ENCODE measurements at regions not wholly inside any gene's neighbourhood (a gene's known extent, or its start where the extent isn't known, plus 50 kb on each side); places are given as distances from the start of the nearest gene placed in this dataset.
"Not testable (repeated sequence)": the region's sequence is repeated elsewhere in the genome, so short reads cannot be mapped to it uniquely, and the experiment has no call there.

DNA sequence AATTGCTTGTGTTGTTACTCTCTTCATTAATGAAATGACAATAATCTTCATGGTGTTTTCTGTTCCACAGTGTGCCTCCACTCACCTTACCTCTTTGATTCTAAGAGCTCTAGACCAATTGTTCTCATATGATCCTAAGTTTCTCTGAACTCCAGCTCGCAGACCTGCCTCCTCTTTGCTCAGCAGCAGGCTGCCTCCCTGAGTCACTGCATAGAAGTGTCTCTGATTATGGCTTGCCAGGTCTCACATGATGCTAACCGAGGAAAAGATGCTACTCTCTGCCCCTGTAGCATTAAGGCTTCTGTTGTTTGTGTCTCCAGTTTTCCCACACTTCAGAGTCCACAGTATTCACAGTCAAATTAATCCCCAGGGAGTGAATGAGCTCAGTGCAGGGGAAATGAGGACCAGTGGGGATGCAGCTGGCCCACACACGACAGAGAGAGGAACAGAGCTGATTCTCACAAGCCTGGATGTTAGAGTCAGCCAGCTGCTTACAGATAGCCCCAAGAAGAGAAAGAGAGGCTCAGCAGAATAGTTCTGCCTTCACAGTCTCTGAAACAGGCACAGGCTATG is 145.9 kb upstream of the EGR2 start:
- H3K27me3 Mint-ChIP-seq (ENCODE audit: low read depth): peaks cover 27% of the 10 kb centered on the region
- peaks cover 3% of the 10 kb centered on the region for H3K9me3 Mint-ChIP-seq
- DNase-seq: no peak
- H3K36me3 Mint-ChIP-seq (ENCODE audit: low read depth): no peaks in the 10 kb centered on the region
- H3K4me3 Mint-ChIP-seq: no peak overlapping the region
- CTCF ChIA-PET: interaction anchor here (0.8 kb wide), 1 partner anchor 525 kb away, joined by 3 read pairs; no protein-coding TSS in a partner anchor
- no peaks in the 10 kb centered on the region for H3K4me1 Mint-ChIP-seq (ENCODE audit: low read depth)
- intact Hi-C loops (cut with micrococcal nuclease): no loop called here
- H3K27ac Mint-ChIP-seq: no peak overlapping the region

- CTCF ChIA-PET: interaction anchor here (1.1 to 1.6 kb wide), 2 partner anchors 10 to 198 kb away, joined by 3 to 4 read pairs; no protein-coding TSS in a partner anchor
- Mint-ChIP-seq H3K36me3 (ENCODE audit: low read depth) (no peaks in the 10 kb centered on the region), H3K4me3 (no peak overlapping the region), H3K9me3 (peaks cover 3% of the 10 kb centered on the region), H3K27me3 (ENCODE audit: low read depth) (peaks cover 30% of the 10 kb centered on the region), H3K4me1 (ENCODE audit: low read depth) (no peaks in the 10 kb centered on the region), H3K27ac (no peak overlapping the region)
- intact Hi-C loops (cut with micrococcal nuclease): no loop called here
- DNase-seq: no peak
Measured at GRCh38 chr10:62960416-62960815, 144.2 kb upstream of the EGR2 start.

DNA sequence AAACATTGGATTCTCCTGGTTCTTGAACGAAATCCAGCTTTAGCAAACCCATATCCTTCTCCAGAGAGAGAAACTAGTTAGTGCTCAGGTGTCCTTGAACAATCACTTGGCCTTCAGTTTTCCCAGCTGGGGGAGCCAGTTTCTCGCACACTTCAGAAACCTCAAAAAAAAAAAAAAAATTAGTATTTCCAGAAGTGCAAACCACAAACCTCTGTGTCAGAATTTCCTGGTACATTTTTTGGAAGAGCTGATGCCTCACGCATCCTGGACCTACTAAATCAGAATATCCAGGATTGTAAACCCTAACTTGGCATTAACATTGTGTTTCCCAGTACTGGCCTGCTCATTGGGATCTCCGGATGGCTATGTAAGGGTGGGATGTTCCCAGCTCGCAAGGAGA is 143.4 kb upstream of the EGR2 start:
- CTCF ChIA-PET: interaction anchor here (0.6 to 1.6 kb wide), 5 partner anchors 9 to 498 kb away, joined by 3 to 4 read pairs (median 4); no protein-coding TSS in a partner anchor
- Mint-ChIP-seq H3K4me1 (ENCODE audit: low read depth) (no peaks in the 10 kb centered on the region), H3K27ac (no peak overlapping the region), H3K4me3 (no peak overlapping the region), H3K36me3 (ENCODE audit: low read depth) (no peaks in the 10 kb centered on the region), H3K27me3 (ENCODE audit: low read depth) (peaks cover 30% of the 10 kb centered on the region), H3K9me3 (peaks cover 3% of the 10 kb centered on the region)
- intact Hi-C loops (cut with micrococcal nuclease): no loop called here
- no peak for DNase-seq

GRCh38 chr10:62958980-62959379 is 142.8 kb upstream of the EGR2 start:
- Mint-ChIP-seq H3K27me3 (ENCODE audit: low read depth) (peaks cover 27% of the 10 kb centered on the region), H3K36me3 (ENCODE audit: low read depth) (no peaks in the 10 kb centered on the region), H3K9me3 (peaks cover 1% of the 10 kb centered on the region), H3K27ac (no peak overlapping the region), H3K4me1 (ENCODE audit: low read depth) (no peaks in the 10 kb centered on the region), H3K4me3 (no peak overlapping the region)
- no peak for DNase-seq
- CTCF ChIA-PET: interaction anchor here (0.7 to 1.6 kb wide), 2 partner anchors 200 to 498 kb away, joined by 4 read pairs; no protein-coding TSS in a partner anchor
- intact Hi-C loops (cut with micrococcal nuclease): no loop called here

DNA sequence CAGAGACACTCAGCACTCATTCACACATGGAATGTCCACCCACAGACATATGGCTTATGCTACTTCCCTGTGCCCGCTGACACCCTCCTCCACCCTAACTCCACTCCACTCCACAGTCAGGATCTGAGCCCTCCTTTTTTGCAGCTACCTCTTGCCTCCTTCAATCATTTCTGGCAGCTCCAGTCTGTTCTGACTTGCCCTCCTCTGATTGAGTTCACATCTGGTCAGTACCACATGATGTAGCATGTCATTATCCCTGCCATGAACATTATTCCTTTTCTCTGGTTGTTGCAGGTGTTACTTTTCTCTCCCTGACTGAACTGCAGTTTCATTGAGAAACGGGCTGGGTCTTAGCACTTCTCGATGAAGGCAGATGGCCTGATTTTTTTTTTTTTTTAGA is 130.1 kb upstream of the EGR2 start:
- CTCF ChIA-PET: no interaction called here
- Mint-ChIP-seq H3K9me3 (no peaks in the 10 kb centered on the region), H3K4me1 (ENCODE audit: low read depth) (no peaks in the 10 kb centered on the region), H3K27ac (no peak overlapping the region), H3K4me3 (no peak overlapping the region), H3K36me3 (ENCODE audit: low read depth) (no peaks in the 10 kb centered on the region), H3K27me3 (ENCODE audit: low read depth) (peaks cover 3% of the 10 kb centered on the region)
- DNase-seq: no peak
- intact Hi-C loops (cut with micrococcal nuclease): no loop called here

DNA sequence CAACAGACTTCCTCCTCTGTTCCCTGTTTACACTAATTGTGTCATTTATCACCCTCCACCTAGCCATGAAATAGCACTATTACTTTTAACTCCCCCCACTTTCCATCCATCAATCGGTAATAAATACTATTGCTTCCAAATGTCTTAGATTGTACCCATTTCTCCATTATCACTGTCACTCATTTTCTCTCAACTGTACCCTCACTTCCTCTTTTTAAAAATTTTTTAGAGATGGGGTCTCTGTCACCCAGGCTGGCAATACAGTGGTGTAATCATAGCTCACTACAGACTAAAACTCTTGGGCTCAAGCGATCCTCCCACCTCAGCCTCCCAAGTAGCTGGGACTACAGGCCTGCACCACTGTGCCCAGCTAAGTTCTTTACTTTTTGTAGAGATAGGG is 123.5 kb upstream of the EGR2 start:
- H3K27me3 Mint-ChIP-seq (ENCODE audit: low read depth): peaks cover 14% of the 10 kb centered on the region
- DNase-seq: no peak
- H3K36me3 Mint-ChIP-seq (ENCODE audit: low read depth): no peaks in the 10 kb centered on the region
- intact Hi-C loops (cut with micrococcal nuclease): no loop called here
- H3K27ac Mint-ChIP-seq: no peak overlapping the region
- CTCF ChIA-PET: no interaction called here
- H3K4me3 Mint-ChIP-seq: no peak overlapping the region
- peaks cover under 1% of the 10 kb centered on the region for H3K4me1 Mint-ChIP-seq (ENCODE audit: low read depth)
- no peaks in the 10 kb centered on the region for H3K9me3 Mint-ChIP-seq

GRCh38 chr10:62938672-62939071 is 122.5 kb upstream of the EGR2 start:
- H3K27me3 Mint-ChIP-seq (ENCODE audit: low read depth): peaks cover 17% of the 10 kb centered on the region
- CTCF ChIA-PET: interaction anchor here (1.1 kb wide), 1 partner anchor 62 kb away, joined by 3 read pairs; no protein-coding TSS in a partner anchor
- no peak overlapping the region for H3K27ac Mint-ChIP-seq
- peaks cover 2% of the 10 kb centered on the region for H3K4me1 Mint-ChIP-seq (ENCODE audit: low read depth)
- no peak for DNase-seq
- H3K9me3 Mint-ChIP-seq: no peaks in the 10 kb centered on the region
- intact Hi-C loops (cut with micrococcal nuclease): no loop called here
- H3K4me3 Mint-ChIP-seq: no peak overlapping the region
- H3K36me3 Mint-ChIP-seq (ENCODE audit: low read depth): no peaks in the 10 kb centered on the region

GRCh38 chr10:62937674-62938073 is 121.5 kb upstream of the EGR2 start:
- Mint-ChIP-seq H3K4me1 (ENCODE audit: low read depth) (peaks cover 2% of the 10 kb centered on the region), H3K9me3 (no peaks in the 10 kb centered on the region), H3K27me3 (ENCODE audit: low read depth) (peaks cover 24% of the 10 kb centered on the region), H3K27ac (no peak overlapping the region), H3K36me3 (ENCODE audit: low read depth) (no peaks in the 10 kb centered on the region), H3K4me3 (no peak overlapping the region)
- CTCF ChIA-PET: no interaction called here
- DNase-seq: no peak
- intact Hi-C loops (cut with micrococcal nuclease): no loop called here

- Mint-ChIP-seq H3K27me3 (ENCODE audit: low read depth) (peaks cover 20% of the 10 kb centered on the region), H3K36me3 (ENCODE audit: low read depth) (no peaks in the 10 kb centered on the region), H3K4me1 (ENCODE audit: low read depth) (peaks cover 2% of the 10 kb centered on the region), H3K9me3 (no peaks in the 10 kb centered on the region), H3K27ac (no peak overlapping the region), H3K4me3 (no peak overlapping the region)
- no peak for DNase-seq
- intact Hi-C loops (cut with micrococcal nuclease): no loop called here
- CTCF ChIA-PET: no interaction called here
Measured at GRCh38 chr10:62935022-62935421, 118.9 kb upstream of the EGR2 start.

- Mint-ChIP-seq H3K4me1 (ENCODE audit: low read depth) (peaks cover 2% of the 10 kb centered on the region), H3K36me3 (ENCODE audit: low read depth) (no peaks in the 10 kb centered on the region), H3K4me3 (no peak overlapping the region), H3K27me3 (ENCODE audit: low read depth) (peaks cover 18% of the 10 kb centered on the region), H3K27ac (no peak overlapping the region), H3K9me3 (no peaks in the 10 kb centered on the region)
- intact Hi-C loops (cut with micrococcal nuclease): no loop called here
- CTCF ChIA-PET: interaction anchor here (0.6 kb wide), 1 partner anchor 711 kb away, joined by 7 read pairs; no protein-coding TSS in a partner anchor
- no peak for DNase-seq
Measured at GRCh38 chr10:62934258-62934657, 118.1 kb upstream of the EGR2 start.

DNA sequence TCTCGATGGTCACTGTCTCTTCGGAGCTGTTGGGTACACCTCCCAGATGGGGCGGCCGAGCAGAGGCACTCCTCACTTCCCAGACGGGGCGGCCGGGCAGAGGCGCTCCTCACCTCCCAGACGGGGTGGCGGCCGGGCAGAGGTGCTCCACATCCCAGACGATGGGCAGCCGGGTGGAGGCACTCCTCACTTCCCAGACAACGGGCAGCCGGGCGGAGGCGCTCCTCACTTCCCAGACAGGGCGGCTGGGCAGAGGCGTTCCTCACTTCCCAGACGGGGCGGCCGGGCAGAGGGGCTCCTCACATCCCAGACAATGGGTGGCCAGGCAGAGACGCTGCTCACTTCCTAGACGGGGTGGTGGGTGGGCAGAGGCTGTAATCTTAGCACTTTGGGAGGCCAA is 112.6 kb upstream of the EGR2 start:
- H3K9me3 Mint-ChIP-seq; CTCF ChIA-PET; DNase-seq; H3K4me1 Mint-ChIP-seq (ENCODE audit: low read depth); H3K27ac Mint-ChIP-seq; H3K36me3 Mint-ChIP-seq (ENCODE audit: low read depth); H3K4me3 Mint-ChIP-seq; intact Hi-C loops (cut with micrococcal nuclease); H3K27me3 Mint-ChIP-seq (ENCODE audit: low read depth): not testable (repeated sequence)

DNA sequence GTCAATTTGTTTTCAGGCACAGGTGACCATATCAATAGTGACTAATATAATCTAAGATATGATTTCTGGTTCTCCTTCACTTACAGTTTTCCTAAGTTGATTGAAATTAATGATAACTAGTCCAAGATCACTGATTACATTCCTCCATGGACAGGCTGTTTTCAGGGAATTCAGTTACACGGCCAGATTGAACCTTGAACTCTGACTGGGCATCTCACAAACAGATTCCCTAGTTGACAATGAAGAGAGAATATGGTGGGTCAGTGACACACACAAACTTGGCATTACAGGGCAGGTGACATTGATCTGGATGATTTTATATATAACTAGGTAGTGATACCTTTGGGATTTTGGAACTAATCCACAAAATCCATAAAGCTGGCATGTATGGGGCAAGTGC is 110.2 kb upstream of the EGR2 start:
- no peaks in the 10 kb centered on the region for H3K4me1 Mint-ChIP-seq (ENCODE audit: low read depth)
- no peak overlapping the region for H3K4me3 Mint-ChIP-seq
- intact Hi-C loops (cut with micrococcal nuclease): no loop called here
- H3K27ac Mint-ChIP-seq: no peak overlapping the region
- CTCF ChIA-PET: no interaction called here
- peaks cover 5% of the 10 kb centered on the region for H3K9me3 Mint-ChIP-seq
- no peaks in the 10 kb centered on the region for H3K36me3 Mint-ChIP-seq (ENCODE audit: low read depth)
- DNase-seq: no peak
- H3K27me3 Mint-ChIP-seq (ENCODE audit: low read depth): peaks cover 11% of the 10 kb centered on the region

GRCh38 chr10:62924344-62924748 is 108.2 kb upstream of the EGR2 start:
- Mint-ChIP-seq H3K4me1 (ENCODE audit: low read depth) (no peaks in the 10 kb centered on the region), H3K36me3 (ENCODE audit: low read depth) (no peaks in the 10 kb centered on the region), H3K27ac (no peak overlapping the region), H3K4me3 (no peak overlapping the region), H3K9me3 (peaks cover 5% of the 10 kb centered on the region), H3K27me3 (ENCODE audit: low read depth) (peaks cover 11% of the 10 kb centered on the region)
- intact Hi-C loops (cut with micrococcal nuclease): no loop called here
- CTCF ChIA-PET: interaction anchor here (0.5 kb wide), 1 partner anchor 20 kb away, joined by 3 read pairs; no protein-coding TSS in a partner anchor
- DNase-seq: no peak
